Colonic mucosa (tissue), 4 donors: ENCODE measurements at regions not wholly inside any gene's neighbourhood (a gene's known extent, or its start where the extent isn't known, plus 50 kb on each side); places are given as distances from the start of the nearest gene placed in this dataset.

ENCODE experiments used
- DNase-seq: peaks from one replicate; pipeline ENCODE4 v3.0.0-alpha.2; 2020
- H3K27ac ChIP-seq: fragments of 200-600 bp; one replicate; pipeline ENCODE4 v1.8.0; 2021
- H3K27me3 ChIP-seq: fragments of 200-600 bp; one replicate; pipeline ENCODE4 v1.8.0; 2021
- H3K36me3 ChIP-seq: fragments of 200-600 bp; one replicate; pipeline ENCODE4 v1.8.0; 2021
- H3K4me1 ChIP-seq: fragments of 200-600 bp; one replicate; pipeline ENCODE4 v1.8.0; 2021; ENCODE audit warnings: mild to moderate bottlenecking
- H3K4me3 ChIP-seq: fragments of 200-600 bp; one replicate; pipeline ENCODE4 v1.8.0; 2021
- H3K9ac ChIP-seq, 2 donors: one replicate each; pipeline ENCODE4 v1.7.0; 2013; ENCODE audit warnings: control low read depth in 2 of 2, low read depth in 2 of 2, low read length in 2 of 2
- H3K9me3 ChIP-seq: fragments of 200-600 bp; one replicate; pipeline ENCODE4 v1.8.0; 2021
- intact Hi-C: fragments of 100-400 bp; cut with DNase I; formaldehyde crosslinking; loops from one replicate; pipeline ENCODE4 v1.14.1; 2022
- TF ChIP-seq, protein P1 (sequence below): fragments of 200-600 bp; IDR thresholded peaks from one replicate; pipeline ENCODE4 v1.8.0; 2022; ENCODE audit warnings: antibody characterized with exemption, mild to moderate bottlenecking
- donor health status: healthy.
- donor health status: DM: no; HTN: no; CAD: no.
- donor health status: DM: no; HTN: no; CAD: no.

- Histone ChIP-seq H3K27me3 (no peaks in the 10 kb centered on the region), H3K9ac (no peak overlapping the region), H3K27ac (no peak overlapping the region), H3K9me3 (no peaks in the 10 kb centered on the region), H3K4me1 (no peaks in the 10 kb centered on the region), H3K4me3 (no peak overlapping the region), H3K36me3 (no peaks in the 10 kb centered on the region)
- DNase-seq = no peak
- TF ChIP-seq, protein P1, sequence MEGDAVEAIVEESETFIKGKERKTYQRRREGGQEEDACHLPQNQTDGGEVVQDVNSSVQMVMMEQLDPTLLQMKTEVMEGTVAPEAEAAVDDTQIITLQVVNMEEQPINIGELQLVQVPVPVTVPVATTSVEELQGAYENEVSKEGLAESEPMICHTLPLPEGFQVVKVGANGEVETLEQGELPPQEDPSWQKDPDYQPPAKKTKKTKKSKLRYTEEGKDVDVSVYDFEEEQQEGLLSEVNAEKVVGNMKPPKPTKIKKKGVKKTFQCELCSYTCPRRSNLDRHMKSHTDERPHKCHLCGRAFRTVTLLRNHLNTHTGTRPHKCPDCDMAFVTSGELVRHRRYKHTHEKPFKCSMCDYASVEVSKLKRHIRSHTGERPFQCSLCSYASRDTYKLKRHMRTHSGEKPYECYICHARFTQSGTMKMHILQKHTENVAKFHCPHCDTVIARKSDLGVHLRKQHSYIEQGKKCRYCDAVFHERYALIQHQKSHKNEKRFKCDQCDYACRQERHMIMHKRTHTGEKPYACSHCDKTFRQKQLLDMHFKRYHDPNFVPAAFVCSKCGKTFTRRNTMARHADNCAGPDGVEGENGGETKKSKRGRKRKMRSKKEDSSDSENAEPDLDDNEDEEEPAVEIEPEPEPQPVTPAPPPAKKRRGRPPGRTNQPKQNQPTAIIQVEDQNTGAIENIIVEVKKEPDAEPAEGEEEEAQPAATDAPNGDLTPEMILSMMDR = no peak
- intact Hi-C loops = no loop called here
Measured at GRCh38 chr4:45910511-45910910, 213.3 kb downstream of the GABRG1 start.

GRCh38 chr4:45897946-45898585, 225.8 kb downstream of the GABRG1 start:
- no peak for DNase-seq
- intact Hi-C loops = no loop called here
- TF ChIP-seq, protein P1 = no peak
- Histone ChIP-seq H3K4me1 (no peaks in the 10 kb centered on the region), H3K27me3 (no peaks in the 10 kb centered on the region), H3K4me3 (no peak overlapping the region), H3K27ac (no peak overlapping the region), H3K36me3 (no peaks in the 10 kb centered on the region), H3K9ac (no peak overlapping the region), H3K9me3 (no peaks in the 10 kb centered on the region)

DNA sequence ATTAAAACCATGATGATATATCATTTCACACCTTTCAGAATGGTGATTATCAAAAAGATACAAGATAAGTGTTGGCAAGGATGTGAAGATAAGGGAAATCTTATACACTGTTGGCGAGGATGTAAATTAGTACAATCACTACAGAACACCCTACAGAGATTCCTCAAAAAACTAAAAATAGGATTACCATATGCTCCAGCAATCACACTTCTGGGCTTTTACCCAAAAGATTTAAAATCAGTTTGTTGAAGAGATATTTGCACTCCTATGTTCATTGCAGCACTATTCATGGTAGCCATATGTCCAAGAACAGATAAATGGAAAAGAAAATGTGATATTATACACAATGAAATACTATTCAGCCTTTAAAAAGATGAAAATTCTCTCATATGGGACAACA, 240.4 kb downstream of the GABRG1 start:
- intact Hi-C loops = no loop called here
- Histone ChIP-seq H3K9me3 (no peaks in the 10 kb centered on the region), H3K4me3 (no peak overlapping the region), H3K36me3 (no peaks in the 10 kb centered on the region), H3K27me3 (no peaks in the 10 kb centered on the region), H3K4me1 (no peaks in the 10 kb centered on the region), H3K27ac (no peak overlapping the region), H3K9ac (no peak overlapping the region)
- no peak for DNase-seq
- TF ChIP-seq, protein P1 = no peak

DNA sequence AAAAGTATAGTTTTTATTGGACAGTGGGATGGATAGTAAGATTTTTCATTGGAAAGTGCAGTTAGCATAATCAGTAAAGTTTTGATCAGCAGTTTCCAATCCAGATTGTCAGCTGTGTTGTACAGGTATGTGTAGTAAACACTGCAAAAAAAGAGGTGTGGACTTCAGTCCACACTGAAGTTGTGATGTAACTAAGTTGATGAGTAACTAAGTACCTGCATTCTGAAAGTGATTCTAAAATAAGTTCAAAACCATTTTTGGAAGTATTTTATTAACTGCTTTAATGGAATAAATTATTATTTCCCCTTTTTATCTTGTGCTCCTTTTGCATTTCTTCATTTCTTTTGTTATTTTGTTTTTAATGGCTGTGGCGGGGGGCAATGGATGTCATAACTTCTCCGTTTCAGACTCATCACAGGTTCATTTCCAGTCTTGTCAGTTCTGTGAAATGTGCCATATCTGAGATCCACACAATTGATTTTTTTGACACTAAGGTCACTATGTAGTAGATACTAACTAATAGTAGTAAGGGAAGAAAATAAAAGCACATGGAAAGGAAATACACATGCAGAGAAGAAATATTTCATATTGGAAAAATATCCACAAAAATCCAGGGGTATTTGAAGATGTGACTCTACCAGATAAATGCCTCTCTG, 247.5 kb downstream of the GABRG1 start:
- intact Hi-C loops = no loop called here

DNA sequence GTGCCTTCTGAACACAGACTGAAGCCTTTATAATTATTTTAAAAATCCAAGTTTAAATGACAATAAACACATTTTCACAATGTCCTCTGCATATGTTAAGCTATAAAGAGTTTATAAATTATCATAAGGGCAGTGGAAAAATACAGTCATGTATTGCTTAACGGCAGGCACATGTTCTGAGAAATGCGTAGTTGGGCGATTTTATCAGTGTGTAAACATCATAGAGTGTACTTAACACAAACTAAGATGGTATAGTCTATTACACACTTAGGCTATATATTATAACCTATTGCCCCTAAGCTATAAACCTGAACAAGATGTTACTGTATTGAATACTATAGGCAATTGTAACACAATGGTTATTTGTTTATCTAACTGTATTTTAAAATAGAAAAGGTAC, 254.7 kb downstream of the GABRG1 start:
- no peak for DNase-seq
- H3K27ac ChIP-seq = no peak overlapping the region
- H3K9ac ChIP-seq = no peak overlapping the region
- no peaks in the 10 kb centered on the region for H3K4me1 ChIP-seq
- H3K4me3 ChIP-seq = no peak overlapping the region
- no peaks in the 10 kb centered on the region for H3K36me3 ChIP-seq
- TF ChIP-seq, protein P1 = no peak
- no peaks in the 10 kb centered on the region for H3K27me3 ChIP-seq
- intact Hi-C loops = no loop called here
- H3K9me3 ChIP-seq = no peaks in the 10 kb centered on the region

More for the DNA sequence above, 247.5 kb downstream of the GABRG1 start:
- TF ChIP-seq, protein P1 = no peak
- no peaks in the 10 kb centered on the region for H3K36me3 ChIP-seq
- no peaks in the 10 kb centered on the region for H3K9me3 ChIP-seq
- H3K9ac ChIP-seq = no peak overlapping the region
- no peaks in the 10 kb centered on the region for H3K4me1 ChIP-seq
- H3K27me3 ChIP-seq = no peaks in the 10 kb centered on the region
- H3K27ac ChIP-seq = no peak overlapping the region
- H3K4me3 ChIP-seq = no peak overlapping the region
- DNase-seq = no peak
